GM23248 (cell line): ENCODE measurements at regions not wholly inside any gene's neighbourhood (a gene's known extent, or its start where the extent isn't known, plus 50 kb on each side); places are given as distances from the start of the nearest gene placed in this dataset.

Experiments used
- DNase-seq: peaks from one replicate; pipeline ENCODE4 v3.0.0-alpha.2; 2015
- H2AFZ ChIP-seq: fragments of 200-600 bp; sonication (generic); 2 replicates; pipeline ENCODE4 v1.6.1; 2016; ENCODE audit warnings: antibody characterized with exemption
- H3F3A ChIP-seq: fragments of 200-600 bp; sonication (generic); 2 replicates; pipeline ENCODE4 v1.6.1; 2016; ENCODE audit warnings: mild to moderate bottlenecking, antibody characterized with exemption, mixed run types; ENCODE audit not compliant: insufficient read depth
- H3K27ac ChIP-seq: fragments of 200-600 bp; sonication (generic); 2 replicates; pipeline ENCODE4 v1.5.1; 2016; ENCODE audit warnings: mild to moderate bottlenecking
- H3K27me3 ChIP-seq: fragments of 200-600 bp; sonication (generic); replicated peaks from 2 replicates; pipeline ENCODE4 v1.6.1; 2016; ENCODE audit warnings: mild to moderate bottlenecking; ENCODE audit not compliant: insufficient read depth
- H3K36me3 ChIP-seq: fragments of 200-600 bp; sonication (generic); 2 replicates; pipeline ENCODE4 v1.6.1; 2016; ENCODE audit warnings: low read depth, mild to moderate bottlenecking
- H3K4me1 ChIP-seq: fragments of 200-600 bp; sonication (generic); 2 replicates; pipeline ENCODE4 v1.6.1; 2016; ENCODE audit warnings: mild to moderate bottlenecking; ENCODE audit not compliant: insufficient read depth
- H3K4me2 ChIP-seq: fragments of 200-600 bp; sonication (generic); one replicate; pipeline ENCODE4 v1.6.1; 2016; ENCODE audit warnings: mild to moderate bottlenecking; ENCODE audit not compliant: unreplicated experiment
- H3K4me3 ChIP-seq: fragments of 200-600 bp; sonication (generic); 2 replicates; pipeline ENCODE4 v1.5.1; 2016; ENCODE audit warnings: mild to moderate bottlenecking
- H3K79me2 ChIP-seq: fragments of 200-600 bp; sonication (generic); 2 replicates; pipeline ENCODE4 v1.6.1; 2016; ENCODE audit warnings: mild to moderate bottlenecking; ENCODE audit not compliant: insufficient read depth
- H3K9ac ChIP-seq: fragments of 200-600 bp; sonication (generic); 2 replicates; pipeline ENCODE4 v1.6.1; 2016; ENCODE audit warnings: mild to moderate bottlenecking
- H3K9me2 ChIP-seq: fragments of 200-600 bp; sonication (generic); 2 replicates; pipeline ENCODE4 v1.6.1; 2016; ENCODE audit warnings: mixed run types, mild to moderate bottlenecking, moderate library complexity; ENCODE audit not compliant: insufficient read depth
- H3K9me3 ChIP-seq: fragments of 200-600 bp; sonication (generic); one replicate; pipeline ENCODE4 v1.6.1; 2017; ENCODE audit warnings: low read depth
- H4K20me1 ChIP-seq: fragments of 200-600 bp; sonication (generic); 2 replicates; pipeline ENCODE4 v1.6.0; 2016; ENCODE audit not compliant: insufficient read depth
- EZH2 ChIP-seq: fragments of 200-600 bp; sonication (generic); IDR thresholded peaks from 2 replicates; pipeline ENCODE4 v1.6.1; 2018; ENCODE audit warnings: antibody characterized with exemption, mild to moderate bottlenecking; ENCODE audit not compliant: insufficient read depth, poor library complexity, severe bottlenecking
- EZH2phosphoT487 ChIP-seq: fragments of 200-600 bp; sonication (generic); IDR thresholded peaks from 2 replicates; pipeline ENCODE4 v1.6.1; 2018; ENCODE audit warnings: antibody characterized with exemption, moderate library complexity, mild to moderate bottlenecking, low read depth; ENCODE audit not compliant: insufficient read depth
- WGBS, 2 experiments: methylation state at CpG; one replicate each; pipeline ENCODE4 v1.1.6; 2015 to 2017; ENCODE audit warnings: low lambda C conversion rate in 2 of 2, low coverage in 1 of 2; ENCODE audit errors: missing lambda C conversion rate in 2 of 2; 5-methylcytosine and 5-hydroxymethylcytosine counted together
- in situ Hi-C: fragments of 300-500 bp; cut with MboI; formaldehyde crosslinking; loops from 2 replicates; pipeline ENCODE4 v1.15.0; 2020

- Histone ChIP-seq H3K36me3 (no peaks in the 10 kb centered on the region), H3K4me3 (no peak overlapping the region), H4K20me1 (no peaks in the 10 kb centered on the region), H3K27ac (no peak overlapping the region), H3K4me1 (peaks cover 36% of the 10 kb centered on the region), H2AFZ (no peak overlapping the region), H3F3A (peaks cover 11% of the 10 kb centered on the region), H3K27me3 (no peaks in the 10 kb centered on the region), H3K9me3 (no peaks in the 10 kb centered on the region), H3K9ac (no peak overlapping the region), H3K4me2 (no peak overlapping the region), H3K9me2 (no peaks in the 10 kb centered on the region), H3K79me2 (no peaks in the 10 kb centered on the region)
- in situ Hi-C loops, result loop anchor here (5.0 kb wide), 1 partner anchor 709 kb away; no protein-coding TSS in a partner anchor
- TF ChIP-seq EZH2 (no peak), EZH2phosphoT487 (no peak)
- DNase-seq, result no peak
Observed at GRCh38 chr12:105423237-105423636, 92.7 kb downstream of the C12orf75 start.

DNA sequence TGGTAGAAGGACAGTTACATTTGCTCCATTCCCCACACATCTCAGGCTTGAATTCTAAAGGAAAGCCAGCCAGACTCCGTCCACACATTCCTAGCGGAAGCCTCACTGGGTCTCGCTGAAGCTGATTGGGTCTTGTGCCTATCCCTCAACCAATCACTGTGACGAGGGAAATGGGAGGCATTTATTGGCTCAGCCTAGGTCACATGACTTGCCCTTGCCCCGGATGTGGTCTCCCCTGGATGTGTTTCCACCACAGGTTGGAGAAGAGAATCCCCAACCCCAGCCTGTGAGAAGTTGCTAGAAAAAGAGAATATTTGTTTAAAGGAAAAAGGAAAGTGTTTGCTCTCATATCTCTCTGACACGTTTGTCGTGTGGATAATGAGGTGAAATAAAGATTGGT lies 93.4 kb downstream of the C12orf75 start:
- Histone ChIP-seq H3K9ac (no peak overlapping the region), H4K20me1 (no peaks in the 10 kb centered on the region), H3K79me2 (no peaks in the 10 kb centered on the region), H3K4me1 (peaks cover 30% of the 10 kb centered on the region), H3K9me2 (no peaks in the 10 kb centered on the region), H3K27me3 (no peaks in the 10 kb centered on the region), H2AFZ (no peak overlapping the region), H3K36me3 (no peaks in the 10 kb centered on the region), H3K27ac (no peak overlapping the region), H3K4me2 (peak overlapping the region; percentile 20), H3F3A (peaks cover 6% of the 10 kb centered on the region), H3K9me3 (no peaks in the 10 kb centered on the region), H3K4me3 (no peak overlapping the region)
- TF ChIP-seq EZH2phosphoT487, result no peak
- 82 to 83% methylated on average over 7 of the region's 7 CpGs for WGBS, 2 experiments
- DNase-seq, result no peak
- in situ Hi-C loops, result loop anchor here (5.0 kb wide), 1 partner anchor 708 kb away; no protein-coding TSS in a partner anchor

GRCh38 chr12:105425254-105426174 lies 95.0 kb downstream of the C12orf75 start:
- H3F3A ChIP-seq, result no peaks in the 10 kb centered on the region
- H3K4me3 ChIP-seq, result no peak overlapping the region
- no peaks in the 10 kb centered on the region for H3K36me3 ChIP-seq
- H3K9ac ChIP-seq, result no peak overlapping the region
- no peaks in the 10 kb centered on the region for H3K27me3 ChIP-seq
- no peaks in the 10 kb centered on the region for H3K9me3 ChIP-seq
- no peak overlapping the region for H2AFZ ChIP-seq
- in situ Hi-C loops, result loop anchor here (25.0 kb wide), 1 partner anchor 262 kb away; no protein-coding TSS in a partner anchor
- H3K27ac ChIP-seq, result no peak overlapping the region
- TF ChIP-seq EZH2 (no peak), EZH2phosphoT487 (no peak)
- DNase-seq, result no peak
- no peaks in the 10 kb centered on the region for H3K79me2 ChIP-seq
- no peak overlapping the region for H3K4me2 ChIP-seq
- 80 to 92% methylated on average over 7 of the region's 7 CpGs for WGBS, 2 experiments
- peaks cover 17% of the 10 kb centered on the region; the same call in 1 of the 2 replicates for H3K4me1 ChIP-seq
- H4K20me1 ChIP-seq, result no peaks in the 10 kb centered on the region
- H3K9me2 ChIP-seq, result no peaks in the 10 kb centered on the region

DNA sequence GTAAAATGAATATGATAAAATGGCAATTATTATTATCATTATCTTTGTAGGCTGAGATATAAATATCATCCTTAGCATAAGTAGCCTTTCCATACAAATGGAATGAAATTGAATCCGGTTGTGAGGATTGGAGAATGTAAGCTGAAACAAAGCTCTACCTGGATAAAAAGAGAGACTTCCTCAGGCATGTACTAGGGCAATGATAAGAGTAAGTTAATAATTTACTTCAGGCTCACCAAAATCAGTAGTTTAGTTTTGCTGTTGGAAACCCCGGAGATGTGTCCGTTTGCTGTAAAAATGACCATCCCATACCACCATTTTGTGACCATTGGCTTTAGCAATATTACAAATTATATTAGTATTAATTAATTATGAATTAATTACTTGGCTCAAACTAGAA lies 96.3 kb downstream of the C12orf75 start:
- no peak for DNase-seq
- Histone ChIP-seq H3F3A (no peaks in the 10 kb centered on the region), H3K9me2 (no peaks in the 10 kb centered on the region), H3K27ac (no peak overlapping the region), H3K4me1 (peaks cover 21% of the 10 kb centered on the region), H3K4me3 (no peak overlapping the region), H4K20me1 (no peaks in the 10 kb centered on the region), H3K4me2 (no peak overlapping the region), H3K9me3 (no peaks in the 10 kb centered on the region), H3K79me2 (no peaks in the 10 kb centered on the region), H3K36me3 (no peaks in the 10 kb centered on the region), H3K27me3 (no peaks in the 10 kb centered on the region), H2AFZ (no peak overlapping the region), H3K9ac (no peak overlapping the region)
- TF ChIP-seq EZH2phosphoT487 (no peak), EZH2 (no peak)
- WGBS, 2 experiments, result 98 to 99% methylated on average over 3 of the region's 3 CpGs
- in situ Hi-C loops, result loop anchor here (25.0 kb wide), 1 partner anchor 261 kb away; no protein-coding TSS in a partner anchor
